Endothelial cell of umbilical vein (primary cell): ENCODE measurements at regions not wholly inside any gene's neighbourhood (a gene's known extent, or its start where the extent isn't known, plus 50 kb on each side); places are given as distances from the start of the nearest gene placed in this dataset.

Experiments used
- BruUV-seq: library from RNA; stranded (reverse); fragments of 400-500 nt; replicated peaks from 2 replicates; lab custom pipeline; 2021; lab: Mats Ljungman, UMichigan
- CTCF ChIA-PET: fragments of 300-600, 350-600 bp; sonication (Branson Sonifier 250); formaldehyde crosslinking; loops from one replicate; lab custom pipeline; 2021; ENCODE audit warnings: antibody characterized with exemption, inconsistent platforms; lab: Charles Lee
- POLR2A ChIA-PET: fragments of 300-600, 350-600 bp; sonication (Branson Sonifier 250); formaldehyde crosslinking; loops from one replicate; lab custom pipeline; 2021; ENCODE audit warnings: antibody characterized with exemption, inconsistent platforms; lab: Charles Lee
- DNase-seq: peaks from one replicate; pipeline ENCODE4 v3.0.0-alpha.2; 2011; ENCODE audit warnings: low read depth, low spot score
- FAIRE-seq: peaks from 2 replicates; lab custom pipeline; 2011; peaks lifted over from hg19 to GRCh38; lab: Jason Lieb, UNC
- H2AFZ ChIP-seq: 2 replicates; pipeline ENCODE4 v1.6.0; 2012; ENCODE audit warnings: low read depth, low read length, control low read depth, inconsistent platforms
- H3K27ac ChIP-seq: 2 replicates; pipeline ENCODE4 v1.5.1; 2011; ENCODE audit warnings: low read depth, mild to moderate bottlenecking, control low read depth, low read length, moderate library complexity; ENCODE audit not compliant: insufficient read depth
- H3K27me3 ChIP-seq, 2 experiments: 2 replicates each; pipeline versions ENCODE4 v1.6.0 to v1.6.1; 2011; ENCODE audit warnings: low read length in 2 of 2, mixed read lengths in 1 of 2; ENCODE audit not compliant: control insufficient read depth in 2 of 2, insufficient read depth in 2 of 2
- H3K36me3 ChIP-seq, 2 experiments: 2 replicates in 1 of 2; 3 replicates in 1 of 2; pipeline ENCODE4 v1.5.1; 2011; ENCODE audit warnings: low read length in 2 of 2, mild to moderate bottlenecking in 1 of 2, moderate library complexity in 1 of 2; ENCODE audit not compliant: control insufficient read depth in 2 of 2, insufficient read depth in 2 of 2; ENCODE audit errors: extremely low read depth in 1 of 2
- H3K4me1 ChIP-seq: 3 replicates; pipeline ENCODE4 v1.5.1; 2011; ENCODE audit warnings: mild to moderate bottlenecking, low read length; ENCODE audit not compliant: control insufficient read depth, insufficient read depth; ENCODE audit errors: extremely low read depth
- H3K4me2 ChIP-seq: 2 replicates; pipeline ENCODE4 v1.6.1; 2011; ENCODE audit warnings: low read length, control low read depth, mixed read lengths; ENCODE audit not compliant: insufficient read depth
- H3K4me3 ChIP-seq, 3 experiments: fragments of 200-600 bp in 1 of 3; sonication (generic), shearing (Covaris generic) in 1 of 3; replicated peaks in 1 of 3; 2 replicates each; pipeline ENCODE4 v1.5.1; 2011 to 2016; ENCODE audit warnings: control low read depth in 3 of 3, low read length in 3 of 3, mild to moderate bottlenecking in 2 of 3, inconsistent platforms in 1 of 3, low read depth in 1 of 3, moderate library complexity in 1 of 3; ENCODE audit not compliant: insufficient read depth in 1 of 3
- H3K79me2 ChIP-seq: 2 replicates; pipeline ENCODE4 v1.6.0; 2012; ENCODE audit warnings: low read length, inconsistent platforms; ENCODE audit not compliant: control insufficient read depth, insufficient read depth
- H3K9ac ChIP-seq: replicated peaks from 2 replicates; pipeline ENCODE3; 2011; ENCODE audit warnings: low read length, control low read depth; ENCODE audit not compliant: insufficient read depth; ENCODE audit errors: extremely low read depth
- H3K9me1 ChIP-seq: replicated peaks from 3 replicates; pipeline ENCODE4 v1.6.0; 2011; ENCODE audit warnings: mild to moderate bottlenecking, low read length; ENCODE audit not compliant: control insufficient read depth, insufficient read depth; ENCODE audit errors: extremely low read depth
- H3K9me3 ChIP-seq: replicated peaks from 2 replicates; pipeline ENCODE4 v1.5.1; 2012; ENCODE audit warnings: low read length, inconsistent platforms; ENCODE audit not compliant: control insufficient read depth, insufficient read depth
- H4K20me1 ChIP-seq: replicated peaks from 2 replicates; pipeline ENCODE3; 2011; ENCODE audit warnings: mild to moderate bottlenecking, low read length; ENCODE audit not compliant: control insufficient read depth, insufficient read depth; ENCODE audit errors: extremely low read depth
- EZH2 ChIP-seq: IDR thresholded peaks from 2 replicates; pipeline ENCODE4 v1.6.1; 2012; ENCODE audit warnings: borderline replicate concordance, low read depth, mild to moderate bottlenecking, moderate library complexity, low read length, inconsistent platforms; ENCODE audit not compliant: severe bottlenecking
- FOS ChIP-seq: IDR thresholded peaks from 2 replicates; pipeline ENCODE4 v1.6.1; 2011; ENCODE audit warnings: mild to moderate bottlenecking, low read length, moderate library complexity, borderline replicate concordance; ENCODE audit not compliant: insufficient read depth
- GATA2 ChIP-seq: IDR thresholded peaks from 2 replicates; pipeline ENCODE4 v1.7.0; 2011; ENCODE audit warnings: low read depth, mild to moderate bottlenecking, moderate library complexity, mixed read lengths, low read length; ENCODE audit not compliant: insufficient read length, insufficient read depth
- JUN ChIP-seq: IDR thresholded peaks from 2 replicates; pipeline ENCODE4 v1.6.1; 2011; ENCODE audit warnings: borderline replicate concordance, low read depth; ENCODE audit not compliant: insufficient read length, insufficient read depth
- MAX ChIP-seq: IDR thresholded peaks from 2 replicates; pipeline ENCODE4 v1.6.1; 2011; ENCODE audit not compliant: insufficient read depth, insufficient read length
- MYC ChIP-seq: IDR thresholded peaks from one replicate; pipeline ENCODE4 v1.6.1; 2011; ENCODE audit warnings: mild to moderate bottlenecking, low read depth, low read length
- POLR2A ChIP-seq: IDR thresholded peaks from 2 replicates; pipeline ENCODE4 v1.6.1; 2012; ENCODE audit warnings: low read depth, mild to moderate bottlenecking, control low read depth, low read length
- POLR2AphosphoS5 ChIP-seq: IDR thresholded peaks from 2 replicates; pipeline ENCODE4 v1.6.1; 2012; ENCODE audit warnings: low read depth, mild to moderate bottlenecking, control low read depth, low read length, moderate library complexity; ENCODE audit not compliant: insufficient read depth
- dilution Hi-C: fragments of 300-500 bp; cut with MboI; formaldehyde crosslinking; loops from one replicate; pipeline ENCODE4 v1.15.0; 2019; ENCODE audit warnings: low sequenced_read_pairs; ENCODE audit not compliant: extremely low pct_ligation_motif_present
- intact Hi-C: fragments of 100-400 bp; cut with micrococcal nuclease; formaldehyde crosslinking; loops from one replicate; pipeline ENCODE4 v1.10.0; 2022
- TF ChIP-seq, protein P1 (sequence below), 2 donors: IDR thresholded peaks; 1 replicate in 1 of 2; 2 replicates in 1 of 2; pipeline ENCODE4 v1.5.1; 2011; ENCODE audit warnings: low read length in 2 of 2, mild to moderate bottlenecking in 2 of 2, moderate library complexity in 2 of 2, control low read depth in 1 of 2, inconsistent platforms in 1 of 2, low read depth in 1 of 2; ENCODE audit not compliant: insufficient read depth in 1 of 2; ENCODE audit errors: extremely low read depth in 1 of 2

DNA sequence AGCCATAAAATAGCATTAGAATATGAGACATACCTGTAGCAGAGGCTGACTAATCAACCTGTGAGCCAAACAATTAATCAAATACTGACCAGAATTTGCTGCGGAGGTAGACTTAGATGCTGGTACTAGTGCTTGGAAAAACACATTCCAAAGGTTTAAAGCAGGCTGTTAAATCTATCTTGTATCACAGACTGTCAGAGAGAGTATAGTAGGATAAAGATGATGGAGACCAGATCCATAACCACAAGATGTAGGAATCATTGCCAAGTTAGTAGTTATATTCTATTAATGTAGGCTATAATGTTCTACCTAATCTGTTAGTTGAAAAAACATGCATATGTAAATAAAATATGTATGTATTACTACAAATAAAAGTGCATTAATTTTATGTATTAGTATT, 726.2 kb downstream of the SLC6A15 start:
- H3K9me3 ChIP-seq, result no peaks in the 10 kb centered on the region
- no peak overlapping the region for H3K4me2 ChIP-seq
- no peak overlapping the region for H3K4me3 ChIP-seq
- dilution Hi-C loops, result no loop called here
- H3K9me1 ChIP-seq, result no peaks in the 10 kb centered on the region
- no peaks in the 10 kb centered on the region for H3K36me3 ChIP-seq
- TF ChIP-seq, protein P1, sequence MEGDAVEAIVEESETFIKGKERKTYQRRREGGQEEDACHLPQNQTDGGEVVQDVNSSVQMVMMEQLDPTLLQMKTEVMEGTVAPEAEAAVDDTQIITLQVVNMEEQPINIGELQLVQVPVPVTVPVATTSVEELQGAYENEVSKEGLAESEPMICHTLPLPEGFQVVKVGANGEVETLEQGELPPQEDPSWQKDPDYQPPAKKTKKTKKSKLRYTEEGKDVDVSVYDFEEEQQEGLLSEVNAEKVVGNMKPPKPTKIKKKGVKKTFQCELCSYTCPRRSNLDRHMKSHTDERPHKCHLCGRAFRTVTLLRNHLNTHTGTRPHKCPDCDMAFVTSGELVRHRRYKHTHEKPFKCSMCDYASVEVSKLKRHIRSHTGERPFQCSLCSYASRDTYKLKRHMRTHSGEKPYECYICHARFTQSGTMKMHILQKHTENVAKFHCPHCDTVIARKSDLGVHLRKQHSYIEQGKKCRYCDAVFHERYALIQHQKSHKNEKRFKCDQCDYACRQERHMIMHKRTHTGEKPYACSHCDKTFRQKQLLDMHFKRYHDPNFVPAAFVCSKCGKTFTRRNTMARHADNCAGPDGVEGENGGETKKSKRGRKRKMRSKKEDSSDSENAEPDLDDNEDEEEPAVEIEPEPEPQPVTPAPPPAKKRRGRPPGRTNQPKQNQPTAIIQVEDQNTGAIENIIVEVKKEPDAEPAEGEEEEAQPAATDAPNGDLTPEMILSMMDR (IDR thresholded peaks at IDR 0.05; ENCODE audit: extremely low read depth in 1 of 2, insufficient read depth in 1 of 2, low read depth in 1 of 2, low read length in 2 of 2), result no peak
- TF ChIP-seq POLR2A, result no peak
- no peak for TF ChIP-seq POLR2AphosphoS5
- TF ChIP-seq JUN, result no peak
- no peak overlapping the region for H3K9ac ChIP-seq
- no peaks in the 10 kb centered on the region for H3K4me1 ChIP-seq
- no peaks in the 10 kb centered on the region for H3K27me3 ChIP-seq
- POLR2A ChIA-PET, result no interaction called here
- H4K20me1 ChIP-seq, result no peaks in the 10 kb centered on the region
- no peaks in the 10 kb centered on the region for H3K79me2 ChIP-seq
- no TSS peak for BruUV-seq
- CTCF ChIA-PET, result no interaction called here
- FAIRE-seq (no peak), DNase-seq (no peak)
- intact Hi-C loops, result no loop called here
- H2AFZ ChIP-seq, result no peak overlapping the region
- no peak overlapping the region for H3K27ac ChIP-seq

GRCh38 chr12:84183576-84183975, 729.0 kb downstream of the SLC6A15 start:
- BruUV-seq, result no TSS peak
- Histone ChIP-seq H3K9me1 (no peaks in the 10 kb centered on the region), H3K27ac (no peak overlapping the region), H3K4me2 (no peak overlapping the region), H3K4me1 (no peaks in the 10 kb centered on the region), H3K36me3 (no peaks in the 10 kb centered on the region), H3K4me3 (no peak overlapping the region), H3K79me2 (no peaks in the 10 kb centered on the region), H3K9ac (no peak overlapping the region), H2AFZ (no peak overlapping the region), H3K27me3 (no peaks in the 10 kb centered on the region), H4K20me1 (no peaks in the 10 kb centered on the region), H3K9me3 (no peaks in the 10 kb centered on the region)
- DNase-seq (no peak), FAIRE-seq (no peak)
- dilution Hi-C loops (no loop called here), intact Hi-C loops (no loop called here)
- CTCF ChIA-PET, result no interaction called here
- TF ChIP-seq FOS (no peak), JUN (no peak), GATA2 (no peak), MAX (no peak), EZH2 (no peak), POLR2AphosphoS5 (no peak), MYC (no peak), POLR2A (no peak)
- TF ChIP-seq, protein P1 (IDR thresholded peaks at IDR 0.05; ENCODE audit: extremely low read depth in 1 of 2, insufficient read depth in 1 of 2, low read depth in 1 of 2, low read length in 2 of 2), result no peak
- POLR2A ChIA-PET, result no interaction called here
